GM12892 (cell line): ENCODE measurements at regions not wholly inside any gene's neighbourhood (a gene's known extent, or its start where the extent isn't known, plus 50 kb on each side); places are given as distances from the start of the nearest gene placed in this dataset.

Source experiments
- DNase-seq: peaks from one replicate; pipeline ENCODE4 v3.0.0; 2011; ENCODE audit not compliant: insufficient read length
- FAIRE-seq: peaks from 2 replicates; lab custom pipeline; 2011; peaks lifted over from hg19 to GRCh38; lab: Jason Lieb, UNC
- POLR2A ChIP-seq: IDR thresholded peaks from 2 replicates; pipeline ENCODE4 v1.6.1; 2011; ENCODE audit warnings: low read depth, low read length, control low read depth
- POLR2AphosphoS5 ChIP-seq: IDR thresholded peaks from 2 replicates; pipeline ENCODE4 v1.6.1; 2011; ENCODE audit warnings: low read depth, low read length, control low read depth
- TAF1 ChIP-seq: IDR thresholded peaks from 2 replicates; pipeline ENCODE4 v1.6.1; 2011; ENCODE audit warnings: low read depth, mild to moderate bottlenecking, control low read depth, low read length, borderline replicate concordance

DNA sequence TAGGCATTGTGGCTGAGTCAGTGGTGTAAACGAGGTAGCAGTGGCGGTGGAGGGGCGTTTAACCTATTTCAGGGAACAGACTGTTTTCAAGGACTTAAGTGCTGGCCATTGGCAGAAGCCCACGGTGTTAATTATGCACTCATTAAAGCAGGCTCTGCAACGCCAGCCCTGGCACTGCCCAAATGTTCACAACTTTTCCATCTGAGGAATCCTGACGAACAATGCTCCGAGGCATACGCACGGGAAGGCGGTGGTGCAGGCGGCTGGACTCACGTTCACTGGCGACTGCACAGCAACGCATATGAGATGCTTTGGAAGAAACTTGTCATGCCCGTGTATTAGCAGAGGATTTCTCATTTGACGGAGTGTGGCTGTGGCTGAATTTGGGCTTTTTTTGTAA is 70.6 kb upstream of the SLC24A4 start:
- DNase-seq (no peak), FAIRE-seq (no peak)
- TF ChIP-seq POLR2A = no peak
- TF ChIP-seq POLR2AphosphoS5 = no peak

DNA sequence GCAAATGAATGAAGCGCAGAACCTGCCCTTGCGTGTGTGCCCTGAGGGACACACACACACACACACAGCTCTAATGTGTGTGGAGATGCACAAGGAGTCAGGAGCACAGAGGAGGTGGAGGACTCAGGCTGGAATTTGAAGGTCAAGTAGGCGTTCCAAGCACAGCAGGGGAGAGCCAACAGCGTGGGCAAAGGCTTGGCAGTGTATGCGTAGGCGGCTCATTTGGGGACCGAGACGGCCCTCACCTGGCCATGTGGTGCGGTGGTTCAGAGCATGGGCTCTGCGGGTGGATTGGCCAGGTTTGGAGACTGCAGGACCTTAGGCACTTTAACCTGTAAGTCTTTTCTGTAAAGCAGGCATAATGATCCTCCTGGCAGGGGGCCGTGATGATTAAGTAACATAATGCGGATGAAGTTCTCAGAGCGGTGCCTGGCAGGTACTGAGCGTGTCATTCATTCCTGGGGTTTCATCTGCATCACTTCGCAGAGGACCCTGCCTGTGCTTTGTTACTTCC is 69.5 kb upstream of the SLC24A4 start:
- FAIRE-seq (no peak), DNase-seq (no peak)
- no peak for TF ChIP-seq POLR2AphosphoS5
- TF ChIP-seq POLR2A = no peak
- TF ChIP-seq TAF1 = no peak

DNA sequence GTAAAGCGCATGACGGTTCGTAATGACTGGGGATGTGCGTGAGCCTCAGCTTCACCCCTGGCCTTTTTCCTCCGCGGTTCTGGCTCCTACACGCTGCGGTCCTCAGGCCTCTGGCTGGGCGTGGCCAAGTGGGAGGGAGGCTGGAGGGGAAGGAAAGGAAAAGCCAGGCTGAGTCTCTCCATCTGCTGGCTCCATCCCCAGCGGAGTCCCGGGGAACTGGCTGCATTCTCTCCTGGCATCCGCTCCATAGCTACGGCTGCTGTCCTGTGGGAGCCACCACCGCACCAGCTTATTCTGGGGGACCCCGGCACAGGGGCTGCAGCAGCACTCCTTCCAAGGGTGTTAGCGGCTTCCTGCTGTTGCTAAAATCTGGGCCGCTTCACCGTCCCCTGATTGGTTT is 68.2 kb upstream of the SLC24A4 start:
- FAIRE-seq = no peak
- no peak for DNase-seq
- TF ChIP-seq POLR2AphosphoS5 (no peak), TAF1 (no peak), POLR2A (no peak)

DNA sequence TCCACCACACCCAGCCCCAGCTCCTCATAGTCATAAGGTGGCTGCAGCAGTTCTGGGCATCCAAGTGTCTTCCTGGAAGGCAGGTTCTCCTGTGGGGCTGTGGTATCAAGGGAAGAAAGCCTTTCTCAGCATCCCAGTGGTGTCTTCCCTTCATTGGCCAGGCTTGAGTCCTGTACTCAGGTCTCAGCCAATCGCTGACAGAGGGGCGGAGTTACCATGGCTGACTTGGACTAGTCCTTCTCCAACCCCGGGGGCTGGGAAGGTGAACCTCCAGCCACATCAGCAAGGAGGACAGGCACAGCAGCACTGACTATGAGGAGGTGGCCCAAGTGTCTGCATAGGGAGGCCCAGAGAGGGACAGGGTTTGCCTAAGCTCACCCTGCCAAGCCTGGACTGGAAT is 64.0 kb upstream of the SLC24A4 start:
- FAIRE-seq (no peak), DNase-seq (no peak)
- TF ChIP-seq TAF1 = no peak

DNA sequence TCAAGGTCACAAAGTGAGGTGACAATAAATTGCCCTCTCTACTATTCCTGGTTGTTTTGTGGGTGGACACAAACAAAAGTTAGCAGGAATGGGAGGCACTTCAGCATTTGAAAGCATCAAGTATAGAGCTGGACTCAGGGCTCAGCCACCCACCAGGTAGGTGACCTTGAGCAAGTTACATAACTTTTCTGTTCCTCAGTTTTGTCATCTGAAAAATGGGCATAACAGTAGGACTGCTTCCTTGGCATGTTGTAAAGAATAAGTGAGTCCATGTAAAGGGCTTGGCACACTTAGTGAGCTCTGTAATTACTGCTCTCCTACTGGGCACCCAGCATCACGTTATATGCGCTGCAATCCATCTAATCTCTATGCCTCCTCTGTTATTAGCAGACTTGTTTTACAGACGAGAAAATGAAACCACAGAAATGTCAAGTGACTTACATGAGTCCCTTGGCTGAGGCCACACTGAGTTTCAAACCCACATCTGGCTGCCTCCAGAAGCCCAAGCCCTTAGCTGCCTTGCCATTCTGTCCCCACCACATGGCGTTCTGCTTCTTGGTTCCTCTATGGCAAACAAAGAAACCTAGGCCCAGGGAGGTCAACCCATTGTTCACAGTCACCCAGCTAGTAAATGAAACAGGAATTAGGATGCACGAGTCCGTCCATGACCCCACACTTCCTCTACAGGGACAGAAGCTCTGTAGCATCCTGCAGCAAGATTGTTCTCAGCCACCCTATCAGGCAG is 63.2 kb upstream of the SLC24A4 start:
- TF ChIP-seq POLR2AphosphoS5 (no peak), POLR2A (no peak), TAF1 (no peak)
- FAIRE-seq (peak; percentile 95), DNase-seq (peak; percentile 37)

DNA sequence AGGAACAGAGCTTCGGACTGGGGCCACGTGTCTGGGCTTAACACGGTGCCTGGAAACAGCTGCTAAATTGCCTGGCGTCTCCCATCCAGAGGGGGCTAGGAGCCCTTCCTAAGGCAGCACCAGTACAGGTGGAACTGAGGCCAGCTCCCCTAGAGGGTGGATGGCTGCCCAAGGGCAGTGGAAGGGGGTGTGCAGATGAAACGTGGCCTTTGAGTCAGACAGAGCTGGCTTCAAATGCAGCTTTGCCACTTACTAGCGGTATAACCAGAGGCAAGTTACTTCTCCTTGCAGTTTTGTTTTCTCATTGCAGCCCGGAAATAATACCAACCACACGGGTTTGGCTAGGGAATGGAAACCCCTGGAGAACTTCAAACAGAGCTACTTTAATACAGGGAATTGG is 59.3 kb upstream of the SLC24A4 start:
- TF ChIP-seq TAF1 (no peak), POLR2AphosphoS5 (no peak), POLR2A (no peak)
- DNase-seq = no peak

DNA sequence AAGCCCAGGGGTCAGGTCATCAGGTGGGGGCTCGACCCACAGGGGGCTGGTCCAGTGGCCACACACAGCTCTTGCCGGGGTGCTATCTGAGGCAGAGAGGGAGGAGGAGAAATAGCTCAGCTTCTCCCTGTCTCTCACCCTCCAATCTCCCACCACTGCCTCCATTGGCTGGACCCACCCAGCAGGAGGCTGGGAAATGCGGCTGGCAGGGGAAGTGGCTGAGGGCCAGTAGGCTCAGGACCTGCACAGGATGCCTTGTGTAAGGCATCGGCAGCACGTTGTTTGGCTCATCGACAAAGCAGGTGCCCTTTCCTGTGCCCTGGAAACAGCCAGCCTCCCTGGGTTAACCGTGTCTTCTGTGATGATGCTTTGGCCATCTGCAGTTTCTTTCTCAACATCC is 58.8 kb upstream of the SLC24A4 start:
- DNase-seq = no peak
- TF ChIP-seq POLR2AphosphoS5 = no peak
- TF ChIP-seq POLR2A = no peak
- no peak for TF ChIP-seq TAF1
- FAIRE-seq = no peak

More for the DNA sequence above, 59.3 kb upstream of the SLC24A4 start:
- no peak for FAIRE-seq

DNA sequence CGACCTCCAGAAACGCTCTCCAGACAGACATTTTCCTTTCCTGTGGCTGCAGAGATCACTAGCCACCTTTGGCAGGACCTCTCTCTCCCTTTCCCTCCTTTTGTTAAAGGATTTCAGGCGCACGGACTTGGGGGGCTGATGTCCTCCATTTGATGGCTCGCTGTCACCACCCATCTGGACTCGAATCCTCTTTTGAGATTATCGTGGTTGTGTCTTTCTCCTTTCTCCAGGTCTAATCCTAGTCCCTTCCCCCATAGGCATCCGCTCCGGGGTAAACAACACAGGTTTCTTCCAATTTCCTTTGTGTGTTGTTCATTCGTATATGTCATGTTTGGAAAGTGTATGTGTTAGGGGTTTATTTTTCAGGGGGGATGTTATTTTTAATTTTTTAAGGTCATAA is 56.7 kb upstream of the SLC24A4 start:
- TF ChIP-seq POLR2AphosphoS5 = no peak
- no peak for TF ChIP-seq TAF1
- no peak for TF ChIP-seq POLR2A
- no peak for DNase-seq
- FAIRE-seq = no peak
